Astrocyte of the spinal cord (primary cell): ENCODE measurements at regions not wholly inside any gene's neighbourhood (a gene's known extent, or its start where the extent isn't known, plus 50 kb on each side); places are given as distances from the start of the nearest gene placed in this dataset.

Experiments
- DNase-seq: peaks from one replicate; pipeline ENCODE4 v3.0.0; 2011; ENCODE audit warnings: low read depth, low spot score
- H3K4me3 ChIP-seq: 2 replicates; pipeline ENCODE4 v1.5.1; 2011; ENCODE audit warnings: low read depth, mild to moderate bottlenecking, low read length, moderate library complexity
- in situ Hi-C: cut with HindIII; loops from 2 replicates; pipeline ENCODE4 v1.10.0; 2017; ENCODE audit warnings: low sequenced_read_pairs
- TF ChIP-seq, protein P1 (sequence below): IDR thresholded peaks from 2 replicates; pipeline ENCODE4 v1.5.1; 2012; ENCODE audit warnings: low read depth, mild to moderate bottlenecking, low read length, inconsistent platforms

DNA sequence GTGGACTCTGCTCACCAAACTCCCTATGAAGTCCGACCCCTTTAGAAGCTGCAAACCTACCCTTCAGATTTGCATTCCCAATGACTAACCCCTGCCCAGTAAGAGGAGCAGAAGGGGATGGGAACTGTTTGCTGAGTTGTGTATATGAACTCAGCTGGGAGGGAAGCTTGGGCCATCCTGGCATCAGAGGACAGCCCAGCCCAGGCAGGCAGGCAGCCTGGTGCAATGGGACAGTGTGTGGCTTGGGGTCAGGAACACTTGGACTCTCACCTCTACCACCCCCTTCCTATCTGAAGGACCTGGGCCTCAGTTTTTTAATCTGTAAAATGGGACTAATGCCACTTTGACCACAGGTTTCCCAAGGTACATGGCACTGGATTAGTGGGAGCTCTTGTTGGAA lies 147.4 kb upstream of the GPR26 start:
- in situ Hi-C loops, result no loop called here
- no peak for DNase-seq
- no peak overlapping the region for H3K4me3 ChIP-seq
- TF ChIP-seq, protein P1, sequence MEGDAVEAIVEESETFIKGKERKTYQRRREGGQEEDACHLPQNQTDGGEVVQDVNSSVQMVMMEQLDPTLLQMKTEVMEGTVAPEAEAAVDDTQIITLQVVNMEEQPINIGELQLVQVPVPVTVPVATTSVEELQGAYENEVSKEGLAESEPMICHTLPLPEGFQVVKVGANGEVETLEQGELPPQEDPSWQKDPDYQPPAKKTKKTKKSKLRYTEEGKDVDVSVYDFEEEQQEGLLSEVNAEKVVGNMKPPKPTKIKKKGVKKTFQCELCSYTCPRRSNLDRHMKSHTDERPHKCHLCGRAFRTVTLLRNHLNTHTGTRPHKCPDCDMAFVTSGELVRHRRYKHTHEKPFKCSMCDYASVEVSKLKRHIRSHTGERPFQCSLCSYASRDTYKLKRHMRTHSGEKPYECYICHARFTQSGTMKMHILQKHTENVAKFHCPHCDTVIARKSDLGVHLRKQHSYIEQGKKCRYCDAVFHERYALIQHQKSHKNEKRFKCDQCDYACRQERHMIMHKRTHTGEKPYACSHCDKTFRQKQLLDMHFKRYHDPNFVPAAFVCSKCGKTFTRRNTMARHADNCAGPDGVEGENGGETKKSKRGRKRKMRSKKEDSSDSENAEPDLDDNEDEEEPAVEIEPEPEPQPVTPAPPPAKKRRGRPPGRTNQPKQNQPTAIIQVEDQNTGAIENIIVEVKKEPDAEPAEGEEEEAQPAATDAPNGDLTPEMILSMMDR, result no peak

DNA sequence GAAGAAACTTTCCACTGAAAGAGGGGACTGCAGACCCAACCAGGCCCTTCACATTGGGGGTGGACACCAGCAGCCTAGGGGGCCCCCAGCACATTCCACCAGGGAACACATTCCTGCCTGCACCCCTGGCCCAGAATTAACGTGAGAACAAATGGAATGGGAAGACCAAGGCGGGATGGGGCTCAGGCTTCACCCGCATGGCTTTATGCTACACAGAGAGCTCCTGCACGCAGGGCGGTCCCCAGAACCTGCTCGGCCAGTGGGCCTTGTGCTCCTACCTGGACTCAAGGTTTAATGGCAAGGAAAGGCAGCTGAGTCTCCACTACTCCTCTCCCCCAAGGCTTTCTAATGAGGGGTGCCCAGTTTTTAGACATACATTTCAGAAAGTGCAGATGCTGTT lies 146.3 kb upstream of the GPR26 start:
- TF ChIP-seq, protein P1, result no peak
- H3K4me3 ChIP-seq, result no peak overlapping the region
- DNase-seq, result no peak
- in situ Hi-C loops, result no loop called here

DNA sequence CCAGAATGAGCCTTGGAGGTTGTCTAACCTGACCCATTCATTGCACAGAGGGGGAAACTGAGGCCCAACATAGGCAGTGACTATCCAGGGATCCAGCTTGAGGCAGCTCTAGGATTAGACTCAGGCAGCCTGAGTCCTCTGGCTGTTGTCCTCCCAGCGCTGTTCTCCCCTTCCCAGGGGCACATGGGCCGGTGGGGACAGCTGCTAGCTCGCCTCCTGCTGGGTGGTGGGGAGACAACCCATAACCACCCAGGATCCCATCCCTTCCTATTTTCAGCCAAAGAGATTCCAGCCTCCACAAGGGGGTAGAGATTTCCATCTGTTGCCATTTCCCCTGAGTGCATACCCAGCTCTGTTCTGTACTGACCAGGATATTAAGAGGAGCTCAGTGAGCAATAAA lies 145.1 kb upstream of the GPR26 start:
- DNase-seq, result no peak
- in situ Hi-C loops, result no loop called here
- no peak overlapping the region for H3K4me3 ChIP-seq
- TF ChIP-seq, protein P1, result no peak

DNA sequence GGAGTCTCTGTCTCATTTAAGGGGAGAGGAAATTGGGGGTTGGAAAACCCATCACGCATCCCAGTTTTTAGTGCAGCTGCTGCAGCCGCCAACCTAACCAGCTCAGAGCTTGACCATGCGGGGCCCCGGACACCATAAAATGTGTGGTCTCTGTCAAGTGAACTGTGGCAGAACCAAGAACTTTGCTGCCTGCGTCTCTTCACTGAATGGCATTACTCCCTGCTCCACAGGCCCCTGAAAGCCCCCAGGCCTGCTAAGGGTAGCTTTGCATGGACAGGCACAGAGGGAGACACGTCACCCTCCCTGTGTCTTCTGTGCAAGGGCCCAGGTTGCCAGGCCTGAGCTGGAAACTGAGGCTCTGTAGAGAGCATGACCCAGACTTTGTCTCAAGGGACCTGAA lies 144.6 kb upstream of the GPR26 start:
- in situ Hi-C loops, result no loop called here
- no peak for DNase-seq
- H3K4me3 ChIP-seq, result no peak overlapping the region
- TF ChIP-seq, protein P1, result no peak

- DNase-seq, result no peak
- no peak overlapping the region for H3K4me3 ChIP-seq
- in situ Hi-C loops, result no loop called here
- TF ChIP-seq, protein P1, result no peak
Observed at GRCh38 chr10:123522702-123523312, 143.3 kb upstream of the GPR26 start.

DNA sequence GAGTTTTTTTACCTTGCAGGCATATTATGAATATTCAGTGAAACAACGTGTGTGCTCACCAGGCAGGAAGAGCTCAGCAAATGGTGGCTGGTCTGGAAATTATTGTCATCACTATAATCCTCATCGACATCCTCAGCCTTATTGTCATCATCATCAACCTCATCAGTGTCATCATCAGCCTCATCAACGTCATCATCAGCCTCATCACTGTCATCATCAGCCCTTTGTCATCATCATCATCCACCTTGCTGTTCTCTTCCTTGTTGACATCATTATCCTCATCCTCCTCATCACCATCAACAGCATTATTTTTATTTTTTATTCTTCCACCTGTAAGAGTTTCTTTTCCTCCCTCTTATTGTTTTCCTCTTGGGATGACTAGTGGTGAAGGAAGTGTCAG lies 142.3 kb upstream of the GPR26 start:
- no peak overlapping the region for H3K4me3 ChIP-seq
- TF ChIP-seq, protein P1, result no peak
- DNase-seq, result no peak
- in situ Hi-C loops, result no loop called here
